H1 (cell line): ENCODE measurements at regions not wholly inside any gene's neighbourhood (a gene's known extent, or its start where the extent isn't known, plus 50 kb on each side); places are given as distances from the start of the nearest gene placed in this dataset.

Experiments
- ZNF274 ChIP-seq: IDR thresholded peaks from 2 replicates; pipeline ENCODE4 v1.7.0; 2012; ENCODE audit warnings: low read length, borderline replicate concordance; ENCODE audit errors: extremely low read depth
- TF ChIP-seq, protein P1 (sequence below): IDR thresholded peaks from 2 replicates; pipeline ENCODE4 v1.6.1; 2012; ENCODE audit warnings: low read length, inconsistent platforms

DNA sequence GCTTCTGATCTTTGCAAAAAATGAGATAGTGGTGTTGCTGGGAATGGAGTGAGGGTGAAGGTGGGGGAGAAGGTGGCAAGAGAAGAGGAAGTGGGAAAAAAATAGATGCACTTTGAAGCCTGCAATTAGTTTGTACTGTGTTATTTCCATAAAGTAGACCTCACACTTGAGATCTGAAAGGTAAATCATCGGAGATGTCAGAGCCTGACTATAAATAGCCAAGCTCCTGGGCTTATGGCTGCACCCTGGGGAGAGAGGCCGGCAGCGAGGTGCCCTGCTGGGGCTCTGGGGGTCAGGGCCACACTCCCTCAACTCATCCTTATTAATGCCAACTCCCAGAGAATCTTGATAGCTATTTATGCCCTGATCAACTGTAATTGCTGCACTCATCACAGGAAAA lies 134.4 kb downstream of the NXPE2 start (continued):
- TF ChIP-seq, protein P1, sequence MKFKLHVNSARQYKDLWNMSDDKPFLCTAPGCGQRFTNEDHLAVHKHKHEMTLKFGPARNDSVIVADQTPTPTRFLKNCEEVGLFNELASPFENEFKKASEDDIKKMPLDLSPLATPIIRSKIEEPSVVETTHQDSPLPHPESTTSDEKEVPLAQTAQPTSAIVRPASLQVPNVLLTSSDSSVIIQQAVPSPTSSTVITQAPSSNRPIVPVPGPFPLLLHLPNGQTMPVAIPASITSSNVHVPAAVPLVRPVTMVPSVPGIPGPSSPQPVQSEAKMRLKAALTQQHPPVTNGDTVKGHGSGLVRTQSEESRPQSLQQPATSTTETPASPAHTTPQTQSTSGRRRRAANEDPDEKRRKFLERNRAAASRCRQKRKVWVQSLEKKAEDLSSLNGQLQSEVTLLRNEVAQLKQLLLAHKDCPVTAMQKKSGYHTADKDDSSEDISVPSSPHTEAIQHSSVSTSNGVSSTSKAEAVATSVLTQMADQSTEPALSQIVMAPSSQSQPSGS = no peak
- TF ChIP-seq ZNF274 = no peak
